GM23248 (cell line): ENCODE measurements at regions not wholly inside any gene's neighbourhood (a gene's known extent, or its start where the extent isn't known, plus 50 kb on each side); places are given as distances from the start of the nearest gene placed in this dataset.

ENCODE experiments used
- EZH2 ChIP-seq: fragments of 200-600 bp; sonication (generic); IDR thresholded peaks from 2 replicates; pipeline ENCODE4 v1.6.1; 2018; ENCODE audit warnings: antibody characterized with exemption, mild to moderate bottlenecking; ENCODE audit not compliant: insufficient read depth, poor library complexity, severe bottlenecking
- EZH2phosphoT487 ChIP-seq: fragments of 200-600 bp; sonication (generic); IDR thresholded peaks from 2 replicates; pipeline ENCODE4 v1.6.1; 2018; ENCODE audit warnings: antibody characterized with exemption, moderate library complexity, mild to moderate bottlenecking, low read depth; ENCODE audit not compliant: insufficient read depth

- TF ChIP-seq EZH2, result no peak
- no peak for TF ChIP-seq EZH2phosphoT487
Observed at GRCh38 chr16:55142405-55142804, 181.6 kb upstream of the IRX6 start.
